ENCODE measurements at regions not wholly inside any gene's neighbourhood (a gene's known extent, or its start where the extent isn't known, plus 50 kb on each side); places are given as distances from the start of the nearest gene placed in this dataset.

DNA sequence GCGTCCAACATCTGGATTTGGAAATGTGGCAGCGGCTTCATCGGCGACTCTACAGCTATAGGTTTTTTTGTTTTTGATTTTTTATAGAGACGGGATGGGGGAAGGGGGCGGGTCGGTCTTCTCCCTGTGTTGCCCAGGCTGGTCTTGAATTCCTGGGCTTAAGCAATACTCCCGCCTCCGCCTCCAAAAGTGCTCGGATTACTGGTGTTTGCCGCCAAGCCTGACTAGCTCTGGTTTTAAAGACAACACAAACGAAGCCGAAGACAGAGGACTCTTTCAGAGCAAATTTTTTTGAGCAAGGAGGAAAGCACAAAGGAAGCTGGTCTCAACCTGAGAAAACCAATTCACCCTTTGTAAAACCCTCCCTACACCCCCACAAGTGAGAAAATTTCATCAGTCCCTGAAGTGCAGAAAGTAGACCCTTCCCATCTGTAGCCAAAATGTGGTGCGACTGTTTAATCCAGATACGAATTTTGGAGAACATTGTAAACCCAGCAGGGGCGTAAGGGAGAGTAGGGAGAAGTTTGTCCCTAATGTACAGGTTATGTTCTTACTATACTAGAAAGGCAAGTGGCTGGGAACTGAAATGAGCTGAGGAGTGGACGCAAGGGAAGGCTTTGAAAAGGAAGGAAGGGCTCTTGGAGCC lies 185.9 kb downstream of the TRIM27 start:
- POLR2A ChIA-PET, result no interaction called here
- Histone ChIP-seq H3K27me3 (ENCODE audit: control insufficient read depth, insufficient read depth, low read length) (peaks cover 26% of the 10 kb centered on the region), H3K9me3 (ENCODE audit: control insufficient read depth, insufficient read depth, low read length) (peaks cover 2% of the 10 kb centered on the region; the same call in 1 of the 2 replicates), H3K4me3 (ENCODE audit: low read depth, low read length) (no peak overlapping the region), H3K27ac (ENCODE audit: low read depth, low read length) (no peak overlapping the region)
- no peak for DNase-seq (ENCODE audit: low read depth, low spot score)
- TF ChIP-seq, protein P1, sequence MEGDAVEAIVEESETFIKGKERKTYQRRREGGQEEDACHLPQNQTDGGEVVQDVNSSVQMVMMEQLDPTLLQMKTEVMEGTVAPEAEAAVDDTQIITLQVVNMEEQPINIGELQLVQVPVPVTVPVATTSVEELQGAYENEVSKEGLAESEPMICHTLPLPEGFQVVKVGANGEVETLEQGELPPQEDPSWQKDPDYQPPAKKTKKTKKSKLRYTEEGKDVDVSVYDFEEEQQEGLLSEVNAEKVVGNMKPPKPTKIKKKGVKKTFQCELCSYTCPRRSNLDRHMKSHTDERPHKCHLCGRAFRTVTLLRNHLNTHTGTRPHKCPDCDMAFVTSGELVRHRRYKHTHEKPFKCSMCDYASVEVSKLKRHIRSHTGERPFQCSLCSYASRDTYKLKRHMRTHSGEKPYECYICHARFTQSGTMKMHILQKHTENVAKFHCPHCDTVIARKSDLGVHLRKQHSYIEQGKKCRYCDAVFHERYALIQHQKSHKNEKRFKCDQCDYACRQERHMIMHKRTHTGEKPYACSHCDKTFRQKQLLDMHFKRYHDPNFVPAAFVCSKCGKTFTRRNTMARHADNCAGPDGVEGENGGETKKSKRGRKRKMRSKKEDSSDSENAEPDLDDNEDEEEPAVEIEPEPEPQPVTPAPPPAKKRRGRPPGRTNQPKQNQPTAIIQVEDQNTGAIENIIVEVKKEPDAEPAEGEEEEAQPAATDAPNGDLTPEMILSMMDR (IDR thresholded peaks at IDR 0.05; ENCODE audit: low read depth, low read length), result no peak
- CTCF ChIA-PET, result no interaction called here

DNA sequence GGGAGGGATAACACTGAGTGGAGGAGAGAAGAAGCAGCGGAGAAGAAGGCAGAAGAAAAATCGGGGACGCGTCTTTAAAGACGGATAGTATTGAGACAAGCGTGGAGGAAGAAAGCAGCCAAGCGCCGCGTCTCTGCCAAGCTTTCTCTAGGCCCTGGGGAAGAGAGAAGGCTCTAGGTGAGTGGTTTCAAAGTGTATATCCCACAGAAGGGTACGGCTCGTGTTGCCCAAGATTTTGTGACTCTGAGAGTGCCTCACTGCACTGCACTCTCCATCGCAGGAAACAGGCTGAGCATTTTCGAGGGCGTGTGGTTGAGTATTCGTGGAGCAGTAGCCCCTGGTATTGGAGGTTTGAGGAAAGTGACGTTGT lies 185.4 kb downstream of the TRIM27 start:
- TF ChIP-seq, protein P1 (IDR thresholded peaks at IDR 0.05; ENCODE audit: low read depth, low read length), result no peak
- Histone ChIP-seq H3K9me3 (ENCODE audit: control insufficient read depth, insufficient read depth, low read length) (peaks cover 2% of the 10 kb centered on the region; the same call in 1 of the 2 replicates), H3K27me3 (ENCODE audit: control insufficient read depth, insufficient read depth, low read length) (peaks cover 26% of the 10 kb centered on the region), H3K4me3 (ENCODE audit: low read depth, low read length) (no peak overlapping the region), H3K27ac (ENCODE audit: low read depth, low read length) (no peak overlapping the region)
- CTCF ChIA-PET, result no interaction called here
- POLR2A ChIA-PET, result no interaction called here
- DNase-seq (ENCODE audit: low read depth, low spot score), result no peak

DNA sequence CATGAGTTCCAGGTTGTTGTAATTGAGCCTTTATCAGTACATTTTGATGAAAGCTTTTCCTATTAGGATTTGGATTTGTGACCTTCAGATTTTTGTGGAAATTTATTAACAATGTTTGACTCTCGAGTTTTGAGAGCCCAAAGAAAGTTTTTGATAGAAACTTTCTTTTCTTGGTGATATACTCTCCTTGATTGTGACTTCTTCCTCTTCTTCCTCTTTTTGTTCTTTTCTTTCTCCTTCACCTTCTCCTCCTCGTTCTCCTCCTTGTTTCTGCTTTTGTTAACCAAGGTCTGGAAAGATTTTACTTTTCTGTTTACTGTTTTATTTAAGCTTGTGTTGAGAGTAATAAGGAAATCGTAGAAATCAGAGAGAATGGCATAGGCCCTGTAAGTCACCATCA lies 182.4 kb downstream of the TRIM27 start:
- TF ChIP-seq, protein P1 (IDR thresholded peaks at IDR 0.05; ENCODE audit: low read depth, low read length), result no peak
- H3K27ac ChIP-seq (ENCODE audit: low read depth, low read length), result no peak overlapping the region
- H3K4me3 ChIP-seq (ENCODE audit: low read depth, low read length), result no peak overlapping the region
- no peaks in the 10 kb centered on the region; the same call in 1 of the 2 replicates for H3K9me3 ChIP-seq (ENCODE audit: control insufficient read depth, insufficient read depth, low read length)
- no peak for DNase-seq (ENCODE audit: low read depth, low spot score)
- POLR2A ChIA-PET, result no interaction called here
- CTCF ChIA-PET, result no interaction called here
- peaks cover 16% of the 10 kb centered on the region for H3K27me3 ChIP-seq (ENCODE audit: control insufficient read depth, insufficient read depth, low read length)

DNA sequence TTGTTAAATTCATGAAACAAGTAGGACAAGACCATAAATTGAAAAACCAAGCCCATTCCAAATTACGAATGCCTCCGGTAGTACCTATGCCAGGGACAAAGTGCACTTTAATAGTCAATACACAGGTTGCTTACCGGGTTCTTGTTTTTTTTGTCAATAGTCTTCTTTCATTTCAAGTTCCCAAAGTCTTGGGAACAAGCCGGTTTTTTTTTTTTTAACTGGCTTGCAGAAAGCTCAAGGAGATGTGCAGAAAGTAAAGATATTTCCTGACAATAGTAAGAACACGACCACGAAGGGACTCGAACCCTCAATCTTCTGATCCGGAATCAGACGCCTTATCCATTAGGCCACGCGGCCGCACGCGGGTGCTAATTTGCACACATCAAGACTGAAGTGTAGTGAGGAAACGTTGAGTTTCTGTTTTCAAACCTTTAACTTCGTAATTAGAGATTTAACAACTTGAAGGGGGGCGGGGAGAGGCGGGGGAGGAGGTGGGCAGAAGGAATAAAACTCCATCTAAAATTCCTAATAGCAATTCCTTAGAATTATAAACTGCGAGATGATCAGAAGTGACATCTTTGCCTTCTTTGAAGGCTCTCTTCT lies 181.0 kb downstream of the TRIM27 start:
- TF ChIP-seq, protein P1 (IDR thresholded peaks at IDR 0.05; ENCODE audit: low read depth, low read length), result no peak
- H3K9me3 ChIP-seq (ENCODE audit: control insufficient read depth, insufficient read depth, low read length), result no peaks in the 10 kb centered on the region; the same call in 1 of the 2 replicates
- peaks cover 9% of the 10 kb centered on the region for H3K27me3 ChIP-seq (ENCODE audit: control insufficient read depth, insufficient read depth, low read length)
- no peak for DNase-seq (ENCODE audit: low read depth, low spot score)
- ChIA-PET CTCF (no interaction called here), POLR2A (no interaction called here)
- H3K4me3 ChIP-seq (ENCODE audit: low read depth, low read length), result no peak overlapping the region
- no peak overlapping the region for H3K27ac ChIP-seq (ENCODE audit: low read depth, low read length)

DNA sequence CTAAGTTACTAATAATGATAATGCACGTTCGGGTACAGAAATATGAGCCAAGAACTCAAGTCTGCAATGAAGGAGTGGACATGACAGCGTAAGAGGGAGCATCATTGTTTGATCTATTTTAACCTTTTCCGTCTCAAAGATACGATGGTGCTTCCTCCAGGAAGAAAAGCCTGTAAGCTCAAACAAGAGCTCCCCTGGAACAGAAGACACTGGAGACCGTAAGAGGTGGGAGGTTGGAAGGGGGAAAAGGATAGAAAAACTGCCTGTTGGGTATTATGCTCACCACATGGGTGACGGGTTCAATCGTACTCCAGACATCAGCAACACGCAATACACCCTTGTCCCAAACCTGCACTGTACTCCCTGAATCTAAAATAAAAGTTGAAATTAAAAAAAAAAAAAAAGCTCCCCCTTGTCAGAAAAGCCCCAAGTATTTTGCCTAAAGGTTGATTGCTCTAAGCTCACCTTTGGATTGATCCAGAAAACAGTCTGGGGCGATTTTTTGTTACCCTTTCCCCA lies 180.5 kb downstream of the TRIM27 start:
- Histone ChIP-seq H3K27me3 (ENCODE audit: control insufficient read depth, insufficient read depth, low read length) (peaks cover 4% of the 10 kb centered on the region), H3K27ac (ENCODE audit: low read depth, low read length) (no peak overlapping the region), H3K9me3 (ENCODE audit: control insufficient read depth, insufficient read depth, low read length) (no peaks in the 10 kb centered on the region; the same call in 1 of the 2 replicates), H3K4me3 (ENCODE audit: low read depth, low read length) (no peak overlapping the region)
- ChIA-PET CTCF (interaction anchor here (0.6 kb wide), 1 partner anchor 1422 kb away, joined by 3 read pairs; no protein-coding TSS in a partner anchor), POLR2A (no interaction called here)
- no peak for DNase-seq (ENCODE audit: low read depth, low spot score)
- TF ChIP-seq, protein P1 (IDR thresholded peaks at IDR 0.05; ENCODE audit: low read depth, low read length), result no peak
